Smooth muscle cell (in vitro differentiated cells): ENCODE measurements at regions not wholly inside any gene's neighbourhood (a gene's known extent, or its start where the extent isn't known, plus 50 kb on each side); places are given as distances from the start of the nearest gene placed in this dataset.

Experiments
- DNase-seq: peaks from one replicate; lab custom pipeline; 2025; ENCODE audit not compliant: unreplicated experiment; lab: John Stamatoyannopoulos, UW
- H2AFZ ChIP-seq: fragments of 200-600 bp; sonication (generic); 2 replicates; pipeline ENCODE4 v1.6.0; 2016; ENCODE audit warnings: antibody characterized with exemption, low read depth, mild to moderate bottlenecking
- H3F3A ChIP-seq: fragments of 200-600 bp; sonication (generic); 2 replicates; pipeline ENCODE4 v1.6.0; 2017; ENCODE audit warnings: antibody characterized with exemption, low read depth
- H3K27ac ChIP-seq: fragments of 200-600 bp; sonication (generic); 2 replicates; pipeline ENCODE4 v1.5.1; 2016; ENCODE audit warnings: low read depth, mild to moderate bottlenecking
- H3K27me3 ChIP-seq: fragments of 200-600 bp; sonication (generic); 2 replicates; pipeline ENCODE4 v1.6.1; 2016; ENCODE audit warnings: low read depth, mild to moderate bottlenecking
- H3K36me3 ChIP-seq: fragments of 200-600 bp; sonication (generic); 2 replicates; pipeline ENCODE4 v1.5.1; 2016; ENCODE audit warnings: low read depth
- H3K4me1 ChIP-seq: fragments of 200-600 bp; sonication (generic); 2 replicates; pipeline ENCODE4 v1.5.1; 2016; ENCODE audit warnings: low read depth
- H3K4me2 ChIP-seq: fragments of 200-600 bp; sonication (generic); 2 replicates; pipeline ENCODE4 v1.6.0; 2016; ENCODE audit warnings: mild to moderate bottlenecking
- H3K4me3 ChIP-seq: fragments of 200-600 bp; sonication (generic); 2 replicates; pipeline ENCODE4 v1.5.1; 2016; ENCODE audit warnings: mild to moderate bottlenecking
- H3K79me2 ChIP-seq: fragments of 200-600 bp; sonication (generic); 2 replicates; pipeline ENCODE4 v1.6.0; 2016; ENCODE audit warnings: low read depth, mild to moderate bottlenecking
- H3K9ac ChIP-seq: fragments of 200-600 bp; sonication (generic); 2 replicates; pipeline ENCODE4 v1.6.0; 2016; ENCODE audit warnings: low read depth
- H3K9me3 ChIP-seq: fragments of 200-600 bp; sonication (generic); replicated peaks from 2 replicates; pipeline ENCODE4 v1.5.1; 2016; ENCODE audit warnings: low read depth
- H4K20me1 ChIP-seq: fragments of 200-600 bp; sonication (generic); 2 replicates; pipeline ENCODE4 v1.6.0; 2016; ENCODE audit warnings: low read depth
- WGBS: methylation state at CpG from one replicate; pipeline ENCODE4 v1.1.7; 2016; ENCODE audit warnings: low lambda C conversion rate; 5-methylcytosine and 5-hydroxymethylcytosine counted together
- TF ChIP-seq, protein P1 (sequence below): fragments of 200-600 bp; sonication (generic); IDR thresholded peaks from 2 replicates; pipeline ENCODE4 v1.5.1; 2017; ENCODE audit warnings: borderline replicate concordance, mild to moderate bottlenecking, antibody characterized with exemption; ENCODE audit not compliant: insufficient read depth, poor library complexity, severe bottlenecking

- no peaks in the 10 kb centered on the region for H3K9me3 ChIP-seq
These were observed 208.8 kb upstream of the SALL3 start for GRCh38 chr18:78770823-78771139.

DNA sequence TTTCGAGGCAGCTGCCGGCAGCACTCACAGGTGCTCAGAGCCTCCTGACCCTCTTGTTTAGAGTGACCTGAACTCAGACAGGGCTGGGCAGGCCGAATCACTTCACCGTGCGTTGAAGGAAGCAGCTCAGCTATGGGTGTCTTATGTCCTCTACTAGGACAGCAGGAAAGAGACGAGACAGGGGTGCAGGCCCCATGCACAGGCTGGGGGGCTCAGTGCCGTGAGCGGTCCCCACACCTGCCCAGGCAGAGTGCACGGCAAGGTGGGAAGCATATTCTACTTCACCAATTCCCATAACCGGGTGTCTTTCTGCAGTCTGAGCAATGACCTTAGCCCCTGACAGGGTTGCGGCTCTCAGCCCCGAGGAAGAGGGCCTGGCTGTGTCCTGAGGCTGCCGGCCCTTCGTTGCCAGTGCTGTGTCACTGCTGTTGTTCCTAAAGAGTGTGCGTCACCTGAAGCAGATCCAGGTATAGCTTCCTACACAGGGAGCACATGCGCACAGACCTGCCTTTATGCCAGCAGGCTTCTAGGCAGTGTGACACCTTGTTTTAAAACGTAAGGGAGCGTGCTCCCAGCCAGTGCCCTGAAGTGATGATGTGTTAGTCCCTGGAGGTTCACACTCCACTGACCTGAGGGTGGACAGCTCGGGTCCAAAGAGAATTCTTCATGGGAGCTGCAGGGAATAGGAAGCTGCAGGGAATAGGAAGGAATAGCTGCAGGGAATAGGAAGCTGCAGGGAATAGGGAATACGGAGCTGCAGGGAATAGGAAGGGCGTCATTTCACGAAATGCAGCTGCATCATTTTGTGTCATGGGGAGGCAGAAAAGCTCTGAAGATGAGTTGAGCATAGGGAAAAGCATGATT lies 207.9 kb upstream of the SALL3 start:
- H3K4me1 ChIP-seq: no peaks in the 10 kb centered on the region
- no peaks in the 10 kb centered on the region for H3K36me3 ChIP-seq
- no peaks in the 10 kb centered on the region for H3K27me3 ChIP-seq
- no peak overlapping the region for H3K9ac ChIP-seq
- no peaks in the 10 kb centered on the region for H3K9me3 ChIP-seq
- H3K79me2 ChIP-seq: no peaks in the 10 kb centered on the region
- H3K4me3 ChIP-seq: no peak overlapping the region
- H2AFZ ChIP-seq: no peak overlapping the region
- DNase-seq: no peak
- WGBS: 91% methylated on average over 22 of the region's 22 CpGs
- no peaks in the 10 kb centered on the region for H4K20me1 ChIP-seq
- TF ChIP-seq, protein P1, sequence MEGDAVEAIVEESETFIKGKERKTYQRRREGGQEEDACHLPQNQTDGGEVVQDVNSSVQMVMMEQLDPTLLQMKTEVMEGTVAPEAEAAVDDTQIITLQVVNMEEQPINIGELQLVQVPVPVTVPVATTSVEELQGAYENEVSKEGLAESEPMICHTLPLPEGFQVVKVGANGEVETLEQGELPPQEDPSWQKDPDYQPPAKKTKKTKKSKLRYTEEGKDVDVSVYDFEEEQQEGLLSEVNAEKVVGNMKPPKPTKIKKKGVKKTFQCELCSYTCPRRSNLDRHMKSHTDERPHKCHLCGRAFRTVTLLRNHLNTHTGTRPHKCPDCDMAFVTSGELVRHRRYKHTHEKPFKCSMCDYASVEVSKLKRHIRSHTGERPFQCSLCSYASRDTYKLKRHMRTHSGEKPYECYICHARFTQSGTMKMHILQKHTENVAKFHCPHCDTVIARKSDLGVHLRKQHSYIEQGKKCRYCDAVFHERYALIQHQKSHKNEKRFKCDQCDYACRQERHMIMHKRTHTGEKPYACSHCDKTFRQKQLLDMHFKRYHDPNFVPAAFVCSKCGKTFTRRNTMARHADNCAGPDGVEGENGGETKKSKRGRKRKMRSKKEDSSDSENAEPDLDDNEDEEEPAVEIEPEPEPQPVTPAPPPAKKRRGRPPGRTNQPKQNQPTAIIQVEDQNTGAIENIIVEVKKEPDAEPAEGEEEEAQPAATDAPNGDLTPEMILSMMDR: no peak
- H3K4me2 ChIP-seq: no peak overlapping the region
- H3F3A ChIP-seq: no peaks in the 10 kb centered on the region
- H3K27ac ChIP-seq: no peak overlapping the region

More at GRCh38 chr18:78770823-78771139, 208.8 kb upstream of the SALL3 start:
- no peaks in the 10 kb centered on the region for H3K4me1 ChIP-seq
- no peak overlapping the region for H3K27ac ChIP-seq
- no peaks in the 10 kb centered on the region for H4K20me1 ChIP-seq
- H2AFZ ChIP-seq: no peak overlapping the region
- no peaks in the 10 kb centered on the region for H3K36me3 ChIP-seq
- WGBS: 80% methylated on average over 12 of the region's 12 CpGs
- H3K79me2 ChIP-seq: no peaks in the 10 kb centered on the region
- no peak overlapping the region for H3K4me3 ChIP-seq
- no peaks in the 10 kb centered on the region for H3K27me3 ChIP-seq
- no peak for DNase-seq
- no peak overlapping the region for H3K9ac ChIP-seq
- no peak overlapping the region for H3K4me2 ChIP-seq
- TF ChIP-seq, protein P1: no peak
- no peaks in the 10 kb centered on the region for H3F3A ChIP-seq

DNA sequence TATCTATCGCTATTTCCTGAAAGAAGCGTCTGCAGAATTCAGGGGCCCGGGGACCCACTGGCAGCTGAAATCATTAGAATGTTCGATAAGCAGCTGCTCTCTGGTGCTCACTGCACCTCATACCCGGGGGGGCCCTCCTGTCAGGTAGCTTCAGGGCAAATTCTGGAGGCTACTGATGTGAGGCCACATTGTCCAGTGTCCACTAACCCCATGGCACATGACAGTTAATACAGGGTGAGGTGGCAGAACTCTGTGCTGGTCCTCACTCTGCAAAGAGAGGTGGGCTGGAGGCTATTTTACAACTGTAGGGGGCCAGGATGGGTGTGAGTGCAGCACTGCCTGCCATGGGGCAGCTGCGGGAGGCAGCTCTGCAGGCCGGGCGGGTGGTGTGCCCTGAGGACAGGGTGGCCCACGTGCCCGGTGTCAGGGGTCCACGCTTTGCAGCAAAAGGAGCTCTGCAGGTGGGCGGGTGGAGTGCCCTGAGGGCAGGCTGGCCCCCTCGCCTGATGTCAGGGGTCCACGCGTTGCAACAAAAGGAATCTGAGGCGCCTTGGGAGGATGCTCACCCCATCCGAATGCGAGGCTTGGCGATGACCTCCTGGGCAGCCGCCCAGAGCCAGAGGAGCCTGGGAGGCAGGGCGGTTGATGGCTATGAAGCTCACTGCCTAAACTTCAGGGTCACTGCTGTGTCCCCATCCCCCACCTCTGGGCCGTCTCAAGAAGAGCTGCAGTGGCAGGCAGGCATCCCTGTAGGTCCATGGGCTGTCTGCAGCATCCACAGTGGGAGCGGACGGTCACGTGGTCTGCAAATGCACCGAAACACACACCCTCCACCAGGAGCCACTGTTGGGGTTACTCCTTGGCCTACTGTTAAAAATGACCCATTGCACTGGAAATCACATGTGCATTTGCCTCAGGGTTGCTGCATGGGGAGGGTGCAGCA lies 207.0 kb upstream of the SALL3 start:
- WGBS: 88% methylated on average over 26 of the region's 26 CpGs
- Histone ChIP-seq H3K9me3 (no peaks in the 10 kb centered on the region), H2AFZ (no peak overlapping the region), H3K4me2 (no peak overlapping the region), H3K27ac (no peak overlapping the region), H3K79me2 (no peaks in the 10 kb centered on the region), H3K4me3 (no peak overlapping the region), H3K27me3 (no peaks in the 10 kb centered on the region), H3K4me1 (no peaks in the 10 kb centered on the region), H3K9ac (no peak overlapping the region), H4K20me1 (no peaks in the 10 kb centered on the region), H3F3A (no peaks in the 10 kb centered on the region), H3K36me3 (no peaks in the 10 kb centered on the region)
- no peak for DNase-seq
- TF ChIP-seq, protein P1: no peak
